ENCODE measurements at regions not wholly inside any gene's neighbourhood (a gene's known extent, or its start where the extent isn't known, plus 50 kb on each side); places are given as distances from the start of the nearest gene placed in this dataset. TPM values are rescaled to one million over a fixed set of nuclear protein-coding genes. Genes with fewer than 3 reads are reported as not detected.

- peak; percentile 35 for DNase-seq (ENCODE audit: low read depth)
- no peak overlapping the region for H3K4me3 ChIP-seq (ENCODE audit: low read depth, low read length)
- TF ChIP-seq CTCF (IDR thresholded peaks at IDR 0.05; ENCODE audit: insufficient read depth, low read length), result no peak
Measured at GRCh38 chr16:65178151-65178550, 56.3 kb upstream of the CDH11 start.

GRCh38 chr16:65176603-65177002 is 54.7 kb upstream of the CDH11 start:
- no peak for TF ChIP-seq CTCF (IDR thresholded peaks at IDR 0.05; ENCODE audit: insufficient read depth, low read length)
- no peak overlapping the region for H3K4me3 ChIP-seq (ENCODE audit: low read depth, low read length)
- peak; percentile 76 for DNase-seq (ENCODE audit: low read depth)

- no peak for TF ChIP-seq CTCF (IDR thresholded peaks at IDR 0.05; ENCODE audit: insufficient read depth, low read length)
- H3K4me3 ChIP-seq (ENCODE audit: low read depth, low read length), result no peak overlapping the region
Measured at GRCh38 chr16:65172356-65172755, 50.5 kb upstream of the CDH11 start.

More at GRCh38 chr16:65172356-65172755, 50.5 kb upstream of the CDH11 start:
- no peak for DNase-seq (ENCODE audit: low read depth)

Small RNA genes lying in the stretch of these regions (small RNA-seq; reads per million reads assigned to genes)
- gene AC025281.1 (not detected), gene RNA5SP428 (not detected)

Data from fibroblast of the aortic adventitia (primary cell).